Panc1 (cell line): ENCODE measurements at regions not wholly inside any gene's neighbourhood (a gene's known extent, or its start where the extent isn't known, plus 50 kb on each side); places are given as distances from the start of the nearest gene placed in this dataset.

Source experiments
- ATAC-seq: fragments of 200-7000 bp; cut with Tn5 transposase; 2 replicates; pipeline ENCODE4 v1.9.1; 2020; ENCODE audit warnings: mild to moderate bottlenecking, moderate library complexity
- BruUV-seq: library from RNA; stranded (reverse); fragments of 400-500 nt; replicated peaks from 2 replicates; lab custom pipeline; 2021; lab: Mats Ljungman, UMichigan
- CTCF ChIA-PET: fragments of 300-600 bp; sonication (Branson Sonifier 250); formaldehyde crosslinking; loops from one replicate; lab custom pipeline; 2022; ENCODE audit warnings: antibody characterized with exemption; lab: Charles Lee
- POLR2A ChIA-PET: fragments of 300-600 bp; sonication (Branson Sonifier 250); formaldehyde crosslinking; loops from one replicate; lab custom pipeline; 2022; ENCODE audit warnings: antibody characterized with exemption; lab: Charles Lee
- DNase-seq: peaks from one replicate; pipeline ENCODE4 v3.0.0-alpha.2; 2010; ENCODE audit warnings: low read depth, low spot score
- H3K27ac ChIP-seq: 2 replicates; pipeline ENCODE4 v1.5.1; 2011; ENCODE audit warnings: mild to moderate bottlenecking, low read length, inconsistent platforms
- H3K27me3 ChIP-seq: fragments of 200-500 bp; sonication (Bioruptor generic); 2 replicates; pipeline ENCODE4 v1.6.0; 2014; ENCODE audit warnings: low read length, inconsistent platforms; ENCODE audit not compliant: control insufficient read depth, insufficient read depth
- H3K36me3 ChIP-seq: fragments of 200-500 bp; sonication (Bioruptor generic); 2 replicates; pipeline ENCODE4 v1.5.1; 2014; ENCODE audit warnings: inconsistent platforms, mild to moderate bottlenecking, low read length, moderate library complexity; ENCODE audit not compliant: control insufficient read depth, insufficient read depth
- H3K4me1 ChIP-seq: 2 replicates; pipeline ENCODE4 v1.5.1; 2011; ENCODE audit warnings: inconsistent platforms, mild to moderate bottlenecking, low read length, moderate library complexity; ENCODE audit not compliant: control insufficient read depth, insufficient read depth
- H3K4me3 ChIP-seq, 2 experiments: 2 replicates each; pipeline ENCODE4 v1.5.1; 2011 to 2012; ENCODE audit warnings: low read depth in 2 of 2, low read length in 2 of 2, mild to moderate bottlenecking in 2 of 2, inconsistent platforms in 1 of 2, moderate library complexity in 1 of 2
- H3K9me3 ChIP-seq: fragments of 200-500 bp; sonication (Bioruptor generic); 2 replicates; pipeline ENCODE4 v1.5.1; 2014; ENCODE audit warnings: low read depth, mild to moderate bottlenecking, inconsistent platforms, low read length, moderate library complexity; ENCODE audit not compliant: control insufficient read depth, insufficient read depth
- POLR2AphosphoS5 ChIP-seq: IDR thresholded peaks from 2 replicates; pipeline ENCODE4 v1.6.1; 2012; ENCODE audit warnings: mild to moderate bottlenecking, low read depth, low read length, moderate library complexity
- SIN3A ChIP-seq: IDR thresholded peaks from 2 replicates; pipeline ENCODE4 v1.6.1; 2012; ENCODE audit warnings: low read depth, mild to moderate bottlenecking, low read length, moderate library complexity, borderline replicate concordance; ENCODE audit not compliant: insufficient read depth
- TCF7L2 ChIP-seq: IDR thresholded peaks from 2 replicates; pipeline ENCODE4 v1.6.1; 2011; ENCODE audit warnings: mild to moderate bottlenecking, low read depth, low read length, inconsistent platforms
- in situ Hi-C: cut with HindIII; loops from 2 replicates; pipeline ENCODE4 v1.10.0; 2016; ENCODE audit warnings: low sequenced_read_pairs, low pct_unique_long_range_greater_than_20kb
- intact Hi-C: fragments of 100-400 bp; cut with micrococcal nuclease; formaldehyde crosslinking; loops from one replicate; pipeline ENCODE4 v1.10.0; 2022; ENCODE audit not compliant: unreplicated experiment
- TF ChIP-seq, protein P1 (sequence below): fragments of 450-650 bp; IDR thresholded peaks from 2 replicates; pipeline ENCODE4 v1.5.1; 2017; ENCODE audit warnings: mild to moderate bottlenecking
- TF ChIP-seq, protein P2 (sequence below), 2 experiments: IDR thresholded peaks; 2 replicates each; pipeline ENCODE4 v1.6.1; 2011 to 2012; ENCODE audit warnings: low read depth in 2 of 2, control low read depth in 1 of 2, low read length in 1 of 2, mild to moderate bottlenecking in 1 of 2, moderate library complexity in 1 of 2; ENCODE audit not compliant: insufficient read depth in 1 of 2

DNA sequence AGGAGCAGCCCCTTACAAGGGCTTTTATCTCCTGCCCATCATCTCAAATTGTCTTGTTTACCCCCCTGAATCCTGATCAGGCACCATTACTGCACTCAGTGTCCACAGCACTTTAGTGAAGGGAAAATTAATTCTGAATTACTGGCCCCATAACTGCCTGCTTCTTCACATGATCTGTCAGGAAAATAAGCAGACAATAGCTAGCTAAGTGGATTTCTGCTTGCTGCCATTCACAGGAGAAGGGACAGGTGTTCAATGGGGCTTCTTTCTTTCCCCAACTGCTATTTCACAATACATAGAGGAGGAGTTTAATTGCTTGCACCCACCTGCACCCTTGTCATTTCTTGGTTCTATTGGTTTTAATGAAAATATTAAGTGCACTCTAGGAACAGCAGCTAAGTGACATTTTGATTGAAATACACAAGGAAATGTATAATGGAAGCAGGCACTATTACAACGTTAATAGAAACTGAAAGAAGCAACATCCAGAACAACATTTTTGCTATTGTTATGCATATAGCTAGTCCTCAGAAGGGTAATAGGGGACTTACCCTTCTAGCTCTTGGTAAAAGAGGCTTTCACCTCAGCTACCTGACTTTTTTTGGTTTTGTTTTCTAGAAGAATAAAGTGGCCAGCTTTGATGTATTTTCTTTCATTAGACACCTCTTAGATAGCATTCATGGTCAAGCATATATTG, 599.3 kb upstream of the TLE4 start:
- Histone ChIP-seq H3K27ac (no peak overlapping the region), H3K4me3 (no peak overlapping the region), H3K27me3 (no peaks in the 10 kb centered on the region), H3K36me3 (no peaks in the 10 kb centered on the region), H3K4me1 (no peaks in the 10 kb centered on the region), H3K9me3 (no peaks in the 10 kb centered on the region)
- DNase-seq, result no peak
- intact Hi-C loops, result no loop called here
- ATAC-seq, result no peak
- ChIA-PET CTCF (no interaction called here), POLR2A (no interaction called here)
- no TSS peak for BruUV-seq
- in situ Hi-C loops, result no loop called here
- no peak for TF ChIP-seq TCF7L2
- TF ChIP-seq POLR2AphosphoS5, result no peak
- TF ChIP-seq, protein P1, sequence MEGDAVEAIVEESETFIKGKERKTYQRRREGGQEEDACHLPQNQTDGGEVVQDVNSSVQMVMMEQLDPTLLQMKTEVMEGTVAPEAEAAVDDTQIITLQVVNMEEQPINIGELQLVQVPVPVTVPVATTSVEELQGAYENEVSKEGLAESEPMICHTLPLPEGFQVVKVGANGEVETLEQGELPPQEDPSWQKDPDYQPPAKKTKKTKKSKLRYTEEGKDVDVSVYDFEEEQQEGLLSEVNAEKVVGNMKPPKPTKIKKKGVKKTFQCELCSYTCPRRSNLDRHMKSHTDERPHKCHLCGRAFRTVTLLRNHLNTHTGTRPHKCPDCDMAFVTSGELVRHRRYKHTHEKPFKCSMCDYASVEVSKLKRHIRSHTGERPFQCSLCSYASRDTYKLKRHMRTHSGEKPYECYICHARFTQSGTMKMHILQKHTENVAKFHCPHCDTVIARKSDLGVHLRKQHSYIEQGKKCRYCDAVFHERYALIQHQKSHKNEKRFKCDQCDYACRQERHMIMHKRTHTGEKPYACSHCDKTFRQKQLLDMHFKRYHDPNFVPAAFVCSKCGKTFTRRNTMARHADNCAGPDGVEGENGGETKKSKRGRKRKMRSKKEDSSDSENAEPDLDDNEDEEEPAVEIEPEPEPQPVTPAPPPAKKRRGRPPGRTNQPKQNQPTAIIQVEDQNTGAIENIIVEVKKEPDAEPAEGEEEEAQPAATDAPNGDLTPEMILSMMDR, result no peak
- TF ChIP-seq SIN3A, result no peak
- TF ChIP-seq, protein P2, sequence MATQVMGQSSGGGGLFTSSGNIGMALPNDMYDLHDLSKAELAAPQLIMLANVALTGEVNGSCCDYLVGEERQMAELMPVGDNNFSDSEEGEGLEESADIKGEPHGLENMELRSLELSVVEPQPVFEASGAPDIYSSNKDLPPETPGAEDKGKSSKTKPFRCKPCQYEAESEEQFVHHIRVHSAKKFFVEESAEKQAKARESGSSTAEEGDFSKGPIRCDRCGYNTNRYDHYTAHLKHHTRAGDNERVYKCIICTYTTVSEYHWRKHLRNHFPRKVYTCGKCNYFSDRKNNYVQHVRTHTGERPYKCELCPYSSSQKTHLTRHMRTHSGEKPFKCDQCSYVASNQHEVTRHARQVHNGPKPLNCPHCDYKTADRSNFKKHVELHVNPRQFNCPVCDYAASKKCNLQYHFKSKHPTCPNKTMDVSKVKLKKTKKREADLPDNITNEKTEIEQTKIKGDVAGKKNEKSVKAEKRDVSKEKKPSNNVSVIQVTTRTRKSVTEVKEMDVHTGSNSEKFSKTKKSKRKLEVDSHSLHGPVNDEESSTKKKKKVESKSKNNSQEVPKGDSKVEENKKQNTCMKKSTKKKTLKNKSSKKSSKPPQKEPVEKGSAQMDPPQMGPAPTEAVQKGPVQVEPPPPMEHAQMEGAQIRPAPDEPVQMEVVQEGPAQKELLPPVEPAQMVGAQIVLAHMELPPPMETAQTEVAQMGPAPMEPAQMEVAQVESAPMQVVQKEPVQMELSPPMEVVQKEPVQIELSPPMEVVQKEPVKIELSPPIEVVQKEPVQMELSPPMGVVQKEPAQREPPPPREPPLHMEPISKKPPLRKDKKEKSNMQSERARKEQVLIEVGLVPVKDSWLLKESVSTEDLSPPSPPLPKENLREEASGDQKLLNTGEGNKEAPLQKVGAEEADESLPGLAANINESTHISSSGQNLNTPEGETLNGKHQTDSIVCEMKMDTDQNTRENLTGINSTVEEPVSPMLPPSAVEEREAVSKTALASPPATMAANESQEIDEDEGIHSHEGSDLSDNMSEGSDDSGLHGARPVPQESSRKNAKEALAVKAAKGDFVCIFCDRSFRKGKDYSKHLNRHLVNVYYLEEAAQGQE (IDR thresholded peaks at IDR 0.05; ENCODE audit: insufficient read depth in 1 of 2, low read depth in 2 of 2, low read length in 1 of 2), result no peak

DNA sequence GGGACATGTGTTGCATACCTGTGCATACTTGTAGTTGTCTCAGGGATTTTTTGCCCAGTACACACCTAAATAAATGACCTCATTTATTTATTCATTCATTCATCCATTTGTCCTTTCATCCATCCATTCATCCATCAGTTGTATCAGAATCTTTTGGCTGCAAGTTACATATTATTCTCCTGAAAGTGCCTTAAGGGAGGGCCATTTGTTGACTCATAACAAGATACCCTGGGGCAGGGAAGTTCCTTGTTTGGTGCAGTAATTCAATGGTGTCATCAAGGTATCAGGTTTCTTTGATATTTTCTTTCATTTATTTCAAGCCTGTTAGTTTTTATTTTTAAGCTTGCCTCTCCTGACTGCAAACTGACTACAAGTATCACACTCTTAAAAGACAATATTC, 597.9 kb upstream of the TLE4 start:
- Histone ChIP-seq H3K4me1 (no peaks in the 10 kb centered on the region), H3K27ac (no peak overlapping the region), H3K27me3 (no peaks in the 10 kb centered on the region), H3K9me3 (no peaks in the 10 kb centered on the region), H3K36me3 (no peaks in the 10 kb centered on the region), H3K4me3 (no peak overlapping the region)
- ChIA-PET CTCF (no interaction called here), POLR2A (no interaction called here)
- ATAC-seq, result no peak
- TF ChIP-seq, protein P1, result no peak
- TF ChIP-seq SIN3A, result no peak
- no peak for TF ChIP-seq POLR2AphosphoS5
- no peak for TF ChIP-seq TCF7L2
- TF ChIP-seq, protein P2 (IDR thresholded peaks at IDR 0.05; ENCODE audit: insufficient read depth in 1 of 2, low read depth in 2 of 2, low read length in 1 of 2), result no peak
- in situ Hi-C loops, result no loop called here
- BruUV-seq, result no TSS peak
- DNase-seq, result no peak
- intact Hi-C loops, result no loop called here
